ENCODE measurements at regions not wholly inside any gene's neighbourhood (a gene's known extent, or its start where the extent isn't known, plus 50 kb on each side); places are given as distances from the start of the nearest gene placed in this dataset.

GRCh38 chr4:138577145-138577544 lies 335.0 kb upstream of the SLC7A11 start:
- Histone ChIP-seq H3K27me3 (no peaks in the 10 kb centered on the region), H3K4me3 (no peak overlapping the region), H3K4me1 (no peaks in the 10 kb centered on the region), H3K36me3 (no peaks in the 10 kb centered on the region), H3K27ac (no peak overlapping the region), H3K9me3 (replicated peaks) (peaks cover 20% of the 10 kb centered on the region)
- no peak for DNase-seq

DNA sequence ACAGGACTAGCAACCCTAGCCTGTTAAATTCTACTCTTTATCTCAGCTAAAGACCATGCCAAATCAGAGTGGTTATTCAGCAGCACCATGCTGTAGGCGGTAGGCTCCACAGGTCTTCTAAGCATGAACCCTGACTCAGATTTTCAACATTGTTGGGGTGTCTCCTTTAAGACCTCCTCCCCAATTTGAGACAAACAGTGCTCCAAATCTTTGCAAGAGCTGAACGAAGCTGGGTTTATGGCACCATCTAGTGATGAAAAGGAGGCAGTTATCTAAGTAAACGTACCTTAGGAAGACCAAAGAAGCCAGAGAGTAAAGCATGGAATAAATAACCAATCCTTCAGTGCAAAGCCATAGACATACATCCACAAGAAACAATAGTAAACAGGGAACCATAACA lies 334.5 kb upstream of the SLC7A11 start:
- Histone ChIP-seq H3K27me3 (no peaks in the 10 kb centered on the region), H3K4me3 (no peak overlapping the region), H3K4me1 (no peaks in the 10 kb centered on the region), H3K36me3 (no peaks in the 10 kb centered on the region), H3K9me3 (replicated peaks) (peaks cover 23% of the 10 kb centered on the region), H3K27ac (no peak overlapping the region)
- DNase-seq: peak in 1 of 2 experiments; percentile 44

- no peak overlapping the region for H3K4me3 ChIP-seq
- H3K36me3 ChIP-seq: no peaks in the 10 kb centered on the region
- no peak for DNase-seq
- H3K4me1 ChIP-seq: no peaks in the 10 kb centered on the region
- no peaks in the 10 kb centered on the region for H3K27me3 ChIP-seq
- no peak overlapping the region for H3K27ac ChIP-seq
- peaks cover 15% of the 10 kb centered on the region for H3K9me3 ChIP-seq (replicated peaks)
Observed at GRCh38 chr4:138573246-138573645, 331.1 kb upstream of the SLC7A11 start.

GRCh38 chr4:138572007-138572406 lies 329.9 kb upstream of the SLC7A11 start:
- Histone ChIP-seq H3K27me3 (no peaks in the 10 kb centered on the region), H3K36me3 (no peaks in the 10 kb centered on the region), H3K4me3 (no peak overlapping the region), H3K9me3 (replicated peaks) (peaks cover 3% of the 10 kb centered on the region; the same call in 1 of the 2 replicates), H3K27ac (no peak overlapping the region), H3K4me1 (no peaks in the 10 kb centered on the region)
- no peak for DNase-seq

DNA sequence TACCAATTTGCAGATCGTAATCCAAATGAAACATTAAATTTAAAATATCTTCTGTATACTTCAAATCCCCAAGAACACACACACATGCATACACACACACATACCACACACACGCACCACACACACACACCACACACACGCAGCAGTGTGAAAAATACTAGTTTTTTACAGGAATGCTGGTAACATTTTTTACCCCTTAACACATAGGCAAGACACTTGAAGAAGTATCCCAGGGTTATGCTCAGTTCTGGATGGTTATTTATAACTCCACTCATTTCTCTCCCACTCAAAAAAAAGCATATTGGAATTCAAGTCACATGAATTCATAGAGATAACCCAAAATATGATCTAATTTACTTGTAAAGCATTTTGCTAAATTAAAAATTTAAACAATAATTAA lies 325.5 kb upstream of the SLC7A11 start:
- Histone ChIP-seq H3K36me3 (no peaks in the 10 kb centered on the region), H3K27ac (no peak overlapping the region), H3K4me1 (no peaks in the 10 kb centered on the region; the same call in 1 of the 2 replicates), H3K9me3 (replicated peaks) (peaks cover 3% of the 10 kb centered on the region; the same call in 1 of the 2 replicates), H3K4me3 (no peak overlapping the region), H3K27me3 (no peaks in the 10 kb centered on the region)
- DNase-seq: no peak

DNA sequence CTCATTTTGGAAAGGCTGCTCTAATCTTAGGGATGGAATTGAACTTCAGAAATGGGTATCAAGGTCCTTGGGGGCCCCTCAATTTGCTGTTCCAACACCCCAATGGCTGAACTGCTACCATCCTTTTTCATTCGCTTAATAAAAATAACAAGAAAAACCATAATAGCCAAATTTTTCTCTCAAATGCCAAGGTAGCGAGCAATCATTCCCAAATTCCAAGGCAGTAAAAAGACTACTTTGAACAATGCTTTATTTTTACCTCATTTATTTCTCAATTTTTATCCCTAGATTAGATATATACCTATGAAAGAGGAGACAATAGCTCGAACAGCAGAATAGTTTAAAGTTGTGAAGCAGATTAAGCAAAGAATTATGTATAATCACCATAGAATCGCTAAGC lies 323.4 kb upstream of the SLC7A11 start:
- H3K9me3 ChIP-seq (replicated peaks): no peaks in the 10 kb centered on the region
- no peaks in the 10 kb centered on the region for H3K27me3 ChIP-seq
- H3K4me3 ChIP-seq: no peak overlapping the region
- H3K27ac ChIP-seq: no peak overlapping the region
- H3K36me3 ChIP-seq: no peaks in the 10 kb centered on the region
- DNase-seq: no peak
- H3K4me1 ChIP-seq: peaks cover 3% of the 10 kb centered on the region

- Histone ChIP-seq H3K27me3 (no peaks in the 10 kb centered on the region), H3K36me3 (no peaks in the 10 kb centered on the region), H3K4me3 (no peak overlapping the region), H3K4me1 (peaks cover 3% of the 10 kb centered on the region), H3K27ac (peak overlapping the region; percentile 30; the same call in 1 of the 2 replicates), H3K9me3 (replicated peaks) (no peaks in the 10 kb centered on the region)
- DNase-seq: peak; percentile 23 to 47
Observed at GRCh38 chr4:138562544-138562991, 320.4 kb upstream of the SLC7A11 start.

DNA sequence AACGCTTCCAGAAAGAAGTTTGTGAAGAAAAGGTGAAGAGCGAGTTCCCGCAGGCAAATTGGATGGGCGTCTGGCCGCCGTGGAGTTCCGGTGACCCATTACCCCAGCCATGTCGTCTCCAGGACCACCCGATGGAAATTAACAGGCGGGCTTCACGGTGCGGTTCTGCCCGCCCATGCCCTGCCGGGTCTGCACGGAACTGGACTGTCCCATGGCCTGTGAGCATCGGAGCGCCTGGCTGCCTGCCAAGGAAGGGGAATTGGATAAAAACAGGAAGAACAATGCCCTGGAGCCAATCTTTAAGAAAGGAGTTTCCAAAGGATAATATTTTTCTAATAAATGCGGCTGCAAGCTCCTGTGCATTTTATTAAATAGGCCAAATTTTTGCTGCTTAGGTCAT lies 319.8 kb upstream of the SLC7A11 start:
- H3K27ac ChIP-seq: no peak overlapping the region
- H3K9me3 ChIP-seq (replicated peaks): no peaks in the 10 kb centered on the region
- peaks cover 3% of the 10 kb centered on the region for H3K4me1 ChIP-seq
- no peaks in the 10 kb centered on the region for H3K36me3 ChIP-seq
- H3K4me3 ChIP-seq: no peak overlapping the region
- DNase-seq: no peak
- H3K27me3 ChIP-seq: no peaks in the 10 kb centered on the region

- no peaks in the 10 kb centered on the region for H3K27me3 ChIP-seq
- H3K9me3 ChIP-seq (replicated peaks): no peaks in the 10 kb centered on the region
- peaks cover 3% of the 10 kb centered on the region for H3K4me1 ChIP-seq
- DNase-seq: no peak
- no peak overlapping the region for H3K4me3 ChIP-seq
- H3K27ac ChIP-seq: no peak overlapping the region
- no peaks in the 10 kb centered on the region for H3K36me3 ChIP-seq
Observed at GRCh38 chr4:138561276-138561880, 319.2 kb upstream of the SLC7A11 start.

DNA sequence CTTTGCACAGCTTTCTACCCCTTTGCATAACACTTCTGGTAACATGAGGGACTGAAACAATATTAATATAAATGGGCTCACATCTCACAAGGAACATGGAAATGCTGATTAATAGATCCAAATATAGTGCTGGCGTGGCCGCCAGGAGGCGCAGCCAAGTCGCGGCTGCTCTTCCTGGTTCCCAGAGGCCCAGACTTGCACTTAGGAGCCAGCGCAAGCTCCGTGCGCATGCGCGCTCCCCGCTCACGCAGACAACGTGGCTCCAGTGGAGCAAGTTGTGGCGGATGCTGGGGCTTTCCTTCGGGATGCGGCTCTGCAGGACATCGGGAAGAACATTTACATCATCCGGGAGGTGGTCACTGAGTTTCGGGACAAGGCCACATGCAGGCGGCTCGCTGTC lies 318.3 kb upstream of the SLC7A11 start:
- DNase-seq: no peak
- peaks cover 3% of the 10 kb centered on the region for H3K4me1 ChIP-seq
- H3K9me3 ChIP-seq (replicated peaks): no peaks in the 10 kb centered on the region
- H3K36me3 ChIP-seq: no peaks in the 10 kb centered on the region
- no peak overlapping the region for H3K4me3 ChIP-seq
- no peak overlapping the region for H3K27ac ChIP-seq
- H3K27me3 ChIP-seq: no peaks in the 10 kb centered on the region

GRCh38 chr4:138558886-138559285 lies 316.7 kb upstream of the SLC7A11 start:
- Histone ChIP-seq H3K27me3 (no peaks in the 10 kb centered on the region), H3K9me3 (replicated peaks) (no peaks in the 10 kb centered on the region), H3K36me3 (no peaks in the 10 kb centered on the region), H3K4me3 (no peak overlapping the region), H3K27ac (no peak overlapping the region), H3K4me1 (peaks cover 3% of the 10 kb centered on the region)
- DNase-seq: no peak

DNA sequence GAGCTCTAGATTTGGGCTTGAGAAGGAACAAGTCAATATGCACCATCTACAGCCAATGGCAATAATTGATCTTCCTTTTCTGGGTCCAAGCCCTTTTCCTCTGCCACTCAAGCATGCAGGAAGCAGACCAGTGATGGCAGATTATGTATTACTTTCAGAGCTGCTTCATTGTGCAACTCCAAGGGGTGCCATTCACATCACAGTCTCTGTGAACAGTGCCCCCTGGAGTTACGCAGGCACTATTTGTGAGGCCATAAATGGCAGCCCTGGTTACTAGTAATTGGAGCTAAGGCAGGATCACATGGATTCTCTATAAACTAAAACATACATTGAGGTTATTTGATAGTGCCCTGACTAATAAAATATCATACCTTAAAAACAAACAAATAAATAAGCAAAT lies 313.4 kb upstream of the SLC7A11 start:
- H3K27ac ChIP-seq: no peak overlapping the region
- no peaks in the 10 kb centered on the region for H3K9me3 ChIP-seq (replicated peaks)
- no peak overlapping the region for H3K4me3 ChIP-seq
- H3K4me1 ChIP-seq: no peaks in the 10 kb centered on the region
- no peaks in the 10 kb centered on the region for H3K36me3 ChIP-seq
- peak in 1 of 2 experiments; percentile 10 for DNase-seq
- H3K27me3 ChIP-seq: no peaks in the 10 kb centered on the region

- no peaks in the 10 kb centered on the region for H3K9me3 ChIP-seq (replicated peaks)
- H3K27me3 ChIP-seq: no peaks in the 10 kb centered on the region
- H3K4me1 ChIP-seq: no peaks in the 10 kb centered on the region
- H3K27ac ChIP-seq: no peak overlapping the region
- H3K36me3 ChIP-seq: no peaks in the 10 kb centered on the region
- H3K4me3 ChIP-seq: no peak overlapping the region
- DNase-seq: peak in 1 of 2 experiments; percentile 4
Observed at GRCh38 chr4:138555108-138555507, 313.0 kb upstream of the SLC7A11 start.

DNA sequence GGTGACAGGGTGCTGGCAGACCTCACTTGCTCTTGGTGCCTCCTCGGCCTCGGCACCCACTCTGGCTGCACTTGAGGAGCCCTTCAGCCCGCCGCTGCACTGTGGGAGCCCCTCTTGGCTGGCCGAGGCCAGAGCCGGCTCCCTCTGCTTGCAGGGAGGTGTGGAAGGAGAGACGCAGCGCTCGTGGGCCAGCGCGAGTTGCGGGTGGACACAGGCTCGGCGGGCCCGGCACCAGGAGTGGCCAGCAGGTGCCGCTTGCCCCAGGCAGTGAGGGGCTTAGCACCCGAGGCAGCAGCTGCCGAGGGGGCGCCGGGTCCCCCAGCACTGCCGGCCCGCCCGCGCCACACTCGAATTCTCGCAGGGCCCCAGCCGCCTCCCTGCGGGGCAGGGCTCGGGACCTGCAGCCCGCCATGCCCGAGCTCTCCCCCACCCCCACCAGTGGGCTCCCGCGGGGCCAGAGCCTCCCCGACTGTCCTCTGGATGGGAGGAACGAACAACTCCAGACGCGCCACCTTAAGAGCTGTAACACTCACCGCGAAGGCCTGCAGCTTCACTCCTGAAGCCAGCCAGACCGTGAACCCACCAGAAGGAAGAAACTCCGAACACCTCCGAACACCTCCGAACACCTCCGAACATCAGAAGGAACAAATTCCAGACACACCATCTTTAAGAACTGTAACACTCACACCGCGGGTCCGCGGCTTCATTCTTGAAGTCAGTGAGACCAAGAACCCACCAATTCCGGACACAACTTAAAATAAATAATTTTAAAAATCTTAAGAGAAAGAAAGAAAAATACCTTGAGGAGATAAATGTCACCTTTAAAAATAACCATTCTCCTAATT lies 311.1 kb upstream of the SLC7A11 start:
- Histone ChIP-seq H3K36me3 (no peaks in the 10 kb centered on the region), H3K4me1 (no peaks in the 10 kb centered on the region), H3K27me3 (no peaks in the 10 kb centered on the region), H3K27ac (no peak overlapping the region), H3K4me3 (no peak overlapping the region), H3K9me3 (replicated peaks) (no peaks in the 10 kb centered on the region)
- no peak for DNase-seq

DNA sequence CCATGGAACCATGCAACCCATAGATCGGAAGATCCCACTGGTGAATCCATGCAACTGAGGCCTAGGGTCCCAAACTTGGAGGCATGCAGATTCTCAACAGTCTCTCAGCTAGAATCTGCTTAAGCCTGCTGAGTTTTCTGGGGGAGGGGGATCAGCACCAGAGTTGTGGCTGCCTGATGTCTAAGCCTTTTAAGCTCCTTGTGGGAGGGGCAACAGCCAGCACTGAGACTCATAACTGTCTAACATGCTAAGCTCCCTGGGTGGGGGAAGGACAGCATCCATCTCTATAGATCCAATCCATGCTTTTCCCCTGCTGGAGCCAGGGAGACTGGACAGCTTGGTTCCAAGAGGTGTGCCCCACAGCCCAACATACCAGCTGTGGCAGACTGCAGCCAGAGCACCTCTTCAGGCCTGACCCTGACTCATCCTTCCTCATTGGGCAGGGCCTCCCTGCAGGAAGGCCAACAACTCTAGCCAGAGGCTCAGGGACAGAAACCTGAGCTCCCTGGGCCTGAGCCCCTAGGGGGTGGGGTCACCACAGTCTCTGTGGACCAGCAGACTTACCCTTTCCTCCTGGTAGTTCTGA lies 300.1 kb upstream of the SLC7A11 start:
- no peaks in the 10 kb centered on the region for H3K4me1 ChIP-seq
- no peaks in the 10 kb centered on the region; the same call in none of the 2 replicates for H3K9me3 ChIP-seq (replicated peaks)
- no peak overlapping the region for H3K4me3 ChIP-seq
- H3K27me3 ChIP-seq: no peaks in the 10 kb centered on the region
- DNase-seq: peak; percentile 33 to 34
- H3K36me3 ChIP-seq: no peaks in the 10 kb centered on the region
- no peak overlapping the region for H3K27ac ChIP-seq

Data from SJCRH30 (cell line).